IPS-15b (cell line): ENCODE measurements at regions not wholly inside any gene's neighbourhood (a gene's known extent, or its start where the extent isn't known, plus 50 kb on each side); places are given as distances from the start of the nearest gene placed in this dataset.

Source experiments
- H3K27me3 ChIP-seq: one replicate; pipeline ENCODE4 v1.6.1; 2013; ENCODE audit warnings: low read length; ENCODE audit not compliant: control insufficient read depth, insufficient read depth
- H3K36me3 ChIP-seq: one replicate; pipeline ENCODE4 v1.6.1; 2013; ENCODE audit warnings: low read length; ENCODE audit not compliant: control insufficient read depth, insufficient read depth
- H3K4me1 ChIP-seq: one replicate; pipeline ENCODE4 v1.6.1; 2013; ENCODE audit warnings: mild to moderate bottlenecking, low read length; ENCODE audit not compliant: control insufficient read depth, insufficient read depth
- H3K4me3 ChIP-seq: one replicate; pipeline ENCODE4 v1.5.1; 2013; ENCODE audit warnings: low read depth, low read length
- H3K9ac ChIP-seq: one replicate; pipeline ENCODE4 v1.6.1; 2013; ENCODE audit warnings: low read depth, mild to moderate bottlenecking, low read length
- H3K9me3 ChIP-seq: one replicate; pipeline ENCODE4 v1.6.1; 2013; ENCODE audit warnings: mild to moderate bottlenecking, low read length; ENCODE audit not compliant: control insufficient read depth, insufficient read depth

GRCh38 chr4:164009435-164009834 is 514.9 kb downstream of the TMA16 start:
- Histone ChIP-seq H3K9me3 (no peaks in the 10 kb centered on the region), H3K27me3 (no peaks in the 10 kb centered on the region), H3K36me3 (no peaks in the 10 kb centered on the region), H3K4me3 (no peak overlapping the region), H3K4me1 (no peaks in the 10 kb centered on the region), H3K9ac (no peak overlapping the region)

GRCh38 chr4:164011791-164012190 is 517.3 kb downstream of the TMA16 start:
- H3K27me3 ChIP-seq = no peaks in the 10 kb centered on the region
- no peaks in the 10 kb centered on the region for H3K36me3 ChIP-seq
- no peaks in the 10 kb centered on the region for H3K4me1 ChIP-seq
- H3K9ac ChIP-seq = no peak overlapping the region
- no peak overlapping the region for H3K4me3 ChIP-seq
- H3K9me3 ChIP-seq = no peaks in the 10 kb centered on the region

GRCh38 chr4:164012396-164013027 is 518.0 kb downstream of the TMA16 start:
- Histone ChIP-seq H3K4me1 (no peaks in the 10 kb centered on the region), H3K4me3 (no peak overlapping the region), H3K36me3 (no peaks in the 10 kb centered on the region), H3K9ac (no peak overlapping the region), H3K27me3 (no peaks in the 10 kb centered on the region), H3K9me3 (no peaks in the 10 kb centered on the region)

- Histone ChIP-seq H3K9ac (no peak overlapping the region), H3K27me3 (no peaks in the 10 kb centered on the region), H3K4me1 (no peaks in the 10 kb centered on the region), H3K4me3 (no peak overlapping the region), H3K36me3 (no peaks in the 10 kb centered on the region), H3K9me3 (no peaks in the 10 kb centered on the region)
Observed at GRCh38 chr4:164021947-164022346, 527.5 kb downstream of the TMA16 start.

- H3K4me3 ChIP-seq = no peak overlapping the region
Observed at GRCh38 chr4:164023214-164023613, 528.7 kb downstream of the TMA16 start.

GRCh38 chr4:164027805-164028204 is 533.3 kb downstream of the TMA16 start:
- Histone ChIP-seq H3K4me1 (no peaks in the 10 kb centered on the region), H3K27me3 (no peaks in the 10 kb centered on the region), H3K9me3 (no peaks in the 10 kb centered on the region), H3K4me3 (no peak overlapping the region), H3K36me3 (no peaks in the 10 kb centered on the region), H3K9ac (no peak overlapping the region)

More at GRCh38 chr4:164023214-164023613, 528.7 kb downstream of the TMA16 start:
- no peak overlapping the region for H3K9ac ChIP-seq
- no peaks in the 10 kb centered on the region for H3K36me3 ChIP-seq
- H3K27me3 ChIP-seq = no peaks in the 10 kb centered on the region
- H3K4me1 ChIP-seq = no peaks in the 10 kb centered on the region
- H3K9me3 ChIP-seq = no peaks in the 10 kb centered on the region

GRCh38 chr4:164039482-164039881 is 545.0 kb downstream of the TMA16 start:
- H3K36me3 ChIP-seq = no peaks in the 10 kb centered on the region
- no peaks in the 10 kb centered on the region for H3K27me3 ChIP-seq
- H3K9ac ChIP-seq = no peak overlapping the region
- peaks cover 3% of the 10 kb centered on the region for H3K9me3 ChIP-seq
- no peaks in the 10 kb centered on the region for H3K4me1 ChIP-seq
- no peak overlapping the region for H3K4me3 ChIP-seq

- Histone ChIP-seq H3K27me3 (no peaks in the 10 kb centered on the region), H3K9ac (no peak overlapping the region), H3K36me3 (no peaks in the 10 kb centered on the region), H3K9me3 (no peaks in the 10 kb centered on the region), H3K4me3 (no peak overlapping the region), H3K4me1 (no peaks in the 10 kb centered on the region)
Observed at GRCh38 chr4:164056426-164057142, 562.1 kb downstream of the TMA16 start.

GRCh38 chr4:164058776-164059445 is 564.4 kb downstream of the TMA16 start:
- Histone ChIP-seq H3K27me3 (no peaks in the 10 kb centered on the region), H3K4me3 (no peak overlapping the region), H3K36me3 (no peaks in the 10 kb centered on the region), H3K9me3 (no peaks in the 10 kb centered on the region), H3K9ac (no peak overlapping the region), H3K4me1 (no peaks in the 10 kb centered on the region)

- no peaks in the 10 kb centered on the region for H3K27me3 ChIP-seq
Observed at GRCh38 chr4:164060456-164060855, 566.0 kb downstream of the TMA16 start.

GRCh38 chr4:164068392-164068791 is 573.9 kb downstream of the TMA16 start:
- H3K27me3 ChIP-seq = no peaks in the 10 kb centered on the region
- H3K36me3 ChIP-seq = no peaks in the 10 kb centered on the region

More at GRCh38 chr4:164060456-164060855, 566.0 kb downstream of the TMA16 start:
- no peak overlapping the region for H3K9ac ChIP-seq
- H3K36me3 ChIP-seq = no peaks in the 10 kb centered on the region
- H3K4me3 ChIP-seq = no peak overlapping the region
- no peaks in the 10 kb centered on the region for H3K9me3 ChIP-seq
- H3K4me1 ChIP-seq = no peaks in the 10 kb centered on the region

GRCh38 chr4:164070625-164071024 is 576.1 kb downstream of the TMA16 start:
- H3K27me3 ChIP-seq = no peaks in the 10 kb centered on the region
- no peak overlapping the region for H3K4me3 ChIP-seq
- no peaks in the 10 kb centered on the region for H3K9me3 ChIP-seq
- H3K36me3 ChIP-seq = no peaks in the 10 kb centered on the region
- no peaks in the 10 kb centered on the region for H3K4me1 ChIP-seq
- no peak overlapping the region for H3K9ac ChIP-seq

More at GRCh38 chr4:164068392-164068791, 573.9 kb downstream of the TMA16 start:
- Histone ChIP-seq H3K9ac (no peak overlapping the region), H3K4me3 (no peak overlapping the region), H3K4me1 (no peaks in the 10 kb centered on the region), H3K9me3 (no peaks in the 10 kb centered on the region)
